ENCODE measurements at regions not wholly inside any gene's neighbourhood (a gene's known extent, or its start where the extent isn't known, plus 50 kb on each side); places are given as distances from the start of the nearest gene placed in this dataset.

GRCh38 chr12:47560415-47560814 lies 145.4 kb downstream of the RPAP3 start:
- Histone ChIP-seq H3K9me2 (no peaks in the 10 kb centered on the region), H3F3A (replicated peaks; ENCODE audit: insufficient read depth) (no peaks in the 10 kb centered on the region), H3K79me2 (ENCODE audit: insufficient read depth) (no peaks in the 10 kb centered on the region), H2AFZ (ENCODE audit: low read depth) (no peak overlapping the region), H4K20me1 (ENCODE audit: insufficient read depth) (no peaks in the 10 kb centered on the region), H3K9ac (no peak overlapping the region), H3K27ac (ENCODE audit: low read depth in 2 of 2, low read length in 1 of 2) (no peak overlapping the region), H3K27me3 (ENCODE audit: insufficient read depth) (peaks cover 5% of the 10 kb centered on the region; the same call in 1 of the 2 replicates), H3K4me1 (ENCODE audit: control insufficient read depth in 1 of 2, insufficient read depth in 2 of 2, low read depth in 1 of 2, low read length in 1 of 2) (no peaks in the 10 kb centered on the region), H3K36me3 (replicated peaks in 1 of 2; ENCODE audit: control insufficient read depth in 1 of 2, insufficient read depth in 2 of 2, low read length in 1 of 2) (no peaks in the 10 kb centered on the region), H3K9me3 (no peaks in the 10 kb centered on the region), H3K4me2 (no peak overlapping the region), H3K4me3 (ENCODE audit: low read depth in 2 of 2, low read length in 1 of 2) (no peak overlapping the region)
- ChIA-PET POLR2A (no interaction called here), CTCF (no interaction called here)
- 39% methylated on average over 2 of the region's 2 CpGs for WGBS (ENCODE audit: low lambda C conversion rate)
- DNase-seq = no peak
- TF ChIP-seq MEF2A (IDR thresholded peaks at IDR 0.05; ENCODE audit: borderline replicate concordance, low read depth) (no peak), EP300 (IDR thresholded peaks at IDR 0.05; ENCODE audit: borderline replicate concordance in 1 of 2, low read depth in 1 of 2, low read length in 1 of 2) (no peak), FOSL2 (IDR thresholded peaks at IDR 0.05; ENCODE audit: borderline replicate concordance, low read depth) (no peak), FOXJ3 (CRISPR knock-in tag; IDR thresholded peaks at IDR 0.05) (no peak), ELF1 (IDR thresholded peaks at IDR 0.05) (no peak), RAD21 (IDR thresholded peaks at IDR 0.05; ENCODE audit: low read length) (no peak), TCF12 (IDR thresholded peaks at IDR 0.05) (no peak), CHD2 (IDR thresholded peaks at IDR 0.05; ENCODE audit: low read length, partially characterized antibody) (no peak), TEAD4 (IDR thresholded peaks at IDR 0.05; ENCODE audit: borderline replicate concordance, insufficient read depth) (no peak), SIN3A (IDR thresholded peaks at IDR 0.05; ENCODE audit: borderline replicate concordance, low read depth, low read length) (no peak), JUND (IDR thresholded peaks at IDR 0.05) (no peak)
- TF ChIP-seq, protein P1, sequence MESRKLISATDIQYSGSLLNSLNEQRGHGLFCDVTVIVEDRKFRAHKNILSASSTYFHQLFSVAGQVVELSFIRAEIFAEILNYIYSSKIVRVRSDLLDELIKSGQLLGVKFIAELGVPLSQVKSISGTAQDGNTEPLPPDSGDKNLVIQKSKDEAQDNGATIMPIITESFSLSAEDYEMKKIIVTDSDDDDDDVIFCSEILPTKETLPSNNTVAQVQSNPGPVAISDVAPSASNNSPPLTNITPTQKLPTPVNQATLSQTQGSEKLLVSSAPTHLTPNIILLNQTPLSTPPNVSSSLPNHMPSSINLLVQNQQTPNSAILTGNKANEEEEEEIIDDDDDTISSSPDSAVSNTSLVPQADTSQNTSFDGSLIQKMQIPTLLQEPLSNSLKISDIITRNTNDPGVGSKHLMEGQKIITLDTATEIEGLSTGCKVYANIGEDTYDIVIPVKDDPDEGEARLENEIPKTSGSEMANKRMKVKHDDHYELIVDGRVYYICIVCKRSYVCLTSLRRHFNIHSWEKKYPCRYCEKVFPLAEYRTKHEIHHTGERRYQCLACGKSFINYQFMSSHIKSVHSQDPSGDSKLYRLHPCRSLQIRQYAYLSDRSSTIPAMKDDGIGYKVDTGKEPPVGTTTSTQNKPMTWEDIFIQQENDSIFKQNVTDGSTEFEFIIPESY (IDR thresholded peaks at IDR 0.05; ENCODE audit: borderline replicate concordance, low read depth) = no peak
- TF ChIP-seq, protein P2, sequence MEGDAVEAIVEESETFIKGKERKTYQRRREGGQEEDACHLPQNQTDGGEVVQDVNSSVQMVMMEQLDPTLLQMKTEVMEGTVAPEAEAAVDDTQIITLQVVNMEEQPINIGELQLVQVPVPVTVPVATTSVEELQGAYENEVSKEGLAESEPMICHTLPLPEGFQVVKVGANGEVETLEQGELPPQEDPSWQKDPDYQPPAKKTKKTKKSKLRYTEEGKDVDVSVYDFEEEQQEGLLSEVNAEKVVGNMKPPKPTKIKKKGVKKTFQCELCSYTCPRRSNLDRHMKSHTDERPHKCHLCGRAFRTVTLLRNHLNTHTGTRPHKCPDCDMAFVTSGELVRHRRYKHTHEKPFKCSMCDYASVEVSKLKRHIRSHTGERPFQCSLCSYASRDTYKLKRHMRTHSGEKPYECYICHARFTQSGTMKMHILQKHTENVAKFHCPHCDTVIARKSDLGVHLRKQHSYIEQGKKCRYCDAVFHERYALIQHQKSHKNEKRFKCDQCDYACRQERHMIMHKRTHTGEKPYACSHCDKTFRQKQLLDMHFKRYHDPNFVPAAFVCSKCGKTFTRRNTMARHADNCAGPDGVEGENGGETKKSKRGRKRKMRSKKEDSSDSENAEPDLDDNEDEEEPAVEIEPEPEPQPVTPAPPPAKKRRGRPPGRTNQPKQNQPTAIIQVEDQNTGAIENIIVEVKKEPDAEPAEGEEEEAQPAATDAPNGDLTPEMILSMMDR (IDR thresholded peaks at IDR 0.05) = no peak

DNA sequence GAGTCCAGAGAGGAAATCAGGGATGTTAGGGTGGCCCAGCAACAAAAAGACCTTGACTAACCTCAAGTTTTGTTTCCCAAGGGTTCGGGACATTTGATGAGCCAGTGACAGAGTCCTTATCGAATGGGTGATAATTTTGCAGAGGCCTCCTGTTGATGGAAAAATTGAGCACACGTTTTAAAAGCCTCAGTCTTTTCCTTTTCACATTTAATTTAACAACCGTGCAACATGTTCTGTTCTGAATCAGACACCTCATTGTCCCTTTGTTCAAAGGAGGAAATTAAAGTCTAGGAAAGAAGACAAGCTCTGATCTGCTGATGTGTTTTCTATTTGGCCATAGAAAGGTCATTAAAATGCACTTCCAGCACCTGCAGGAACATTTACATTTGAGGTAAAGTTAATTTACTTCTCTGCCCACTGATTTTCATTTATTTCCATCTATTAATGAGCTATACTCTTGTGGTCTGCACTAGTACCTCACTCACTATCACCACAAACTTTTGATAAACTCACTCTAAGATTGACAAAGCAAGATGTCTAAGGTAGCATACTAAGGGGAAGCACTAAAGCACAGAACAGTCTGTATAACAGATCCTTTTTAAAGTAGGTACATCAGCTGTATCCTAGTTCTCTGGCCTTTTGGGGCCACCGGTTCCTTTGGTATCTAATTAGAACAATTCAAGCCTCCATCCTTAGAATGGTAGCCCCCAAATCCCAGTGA lies 147.0 kb downstream of the RPAP3 start:
- no peak for DNase-seq
- no peaks in the 10 kb centered on the region for H3F3A ChIP-seq (replicated peaks; ENCODE audit: insufficient read depth)
- no peaks in the 10 kb centered on the region for H3K4me1 ChIP-seq (ENCODE audit: control insufficient read depth in 1 of 2, insufficient read depth in 2 of 2, low read depth in 1 of 2, low read length in 1 of 2)
- no peak overlapping the region for H3K4me3 ChIP-seq (ENCODE audit: low read depth in 2 of 2, low read length in 1 of 2)
- no peaks in the 10 kb centered on the region for H3K79me2 ChIP-seq (ENCODE audit: insufficient read depth)
- no peaks in the 10 kb centered on the region for H3K36me3 ChIP-seq (replicated peaks in 1 of 2; ENCODE audit: control insufficient read depth in 1 of 2, insufficient read depth in 2 of 2, low read length in 1 of 2)
- no peaks in the 10 kb centered on the region for H3K9me3 ChIP-seq
- H3K27me3 ChIP-seq (ENCODE audit: insufficient read depth) = peaks cover 5% of the 10 kb centered on the region; the same call in 1 of the 2 replicates
- H3K4me2 ChIP-seq = no peak overlapping the region
- H2AFZ ChIP-seq (ENCODE audit: low read depth) = no peak overlapping the region
- POLR2A ChIA-PET = no interaction called here
- H3K9me2 ChIP-seq = no peaks in the 10 kb centered on the region
- CTCF ChIA-PET = interaction anchor here (1.1 to 1.4 kb wide), 2 partner anchors 10 to 11 kb away, joined by 3 to 4 read pairs; no protein-coding TSS in a partner anchor
- no peaks in the 10 kb centered on the region for H4K20me1 ChIP-seq (ENCODE audit: insufficient read depth)
- H3K9ac ChIP-seq = no peak overlapping the region
- no peak overlapping the region for H3K27ac ChIP-seq (ENCODE audit: low read depth in 2 of 2, low read length in 1 of 2)
- 25% methylated on average over 5 of the region's 5 CpGs for WGBS (ENCODE audit: low lambda C conversion rate)
- TF ChIP-seq POLR2AphosphoS5 (IDR thresholded peaks at IDR 0.05; ENCODE audit: low read depth, low read length) = no peak
- TF ChIP-seq USF1 (IDR thresholded peaks at IDR 0.05; ENCODE audit: borderline replicate concordance, low read depth) = no peak
- no peak for TF ChIP-seq RFX5 (IDR thresholded peaks at IDR 0.05; ENCODE audit: low read length)
- TF ChIP-seq EP300 (IDR thresholded peaks at IDR 0.05; ENCODE audit: borderline replicate concordance in 1 of 2, low read depth in 1 of 2, low read length in 1 of 2) = no peak
- no peak for TF ChIP-seq GABPA (IDR thresholded peaks at IDR 0.05; ENCODE audit: low read depth)
- TF ChIP-seq MXI1 (IDR thresholded peaks at IDR 0.05; ENCODE audit: low read depth, low read length) = no peak
- TF ChIP-seq SMC3 (IDR thresholded peaks at IDR 0.05; ENCODE audit: low read depth, low read length) = no peak
- TF ChIP-seq FOSL2 (IDR thresholded peaks at IDR 0.05; ENCODE audit: borderline replicate concordance, low read depth) = no peak
- TF ChIP-seq, protein P3, sequence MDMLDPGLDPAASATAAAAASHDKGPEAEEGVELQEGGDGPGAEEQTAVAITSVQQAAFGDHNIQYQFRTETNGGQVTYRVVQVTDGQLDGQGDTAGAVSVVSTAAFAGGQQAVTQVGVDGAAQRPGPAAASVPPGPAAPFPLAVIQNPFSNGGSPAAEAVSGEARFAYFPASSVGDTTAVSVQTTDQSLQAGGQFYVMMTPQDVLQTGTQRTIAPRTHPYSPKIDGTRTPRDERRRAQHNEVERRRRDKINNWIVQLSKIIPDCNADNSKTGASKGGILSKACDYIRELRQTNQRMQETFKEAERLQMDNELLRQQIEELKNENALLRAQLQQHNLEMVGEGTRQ (IDR thresholded peaks at IDR 0.05; ENCODE audit: borderline replicate concordance, low read depth, low read length) = no peak
- TF ChIP-seq, protein P2 (IDR thresholded peaks at IDR 0.05) = no peak
- no peak for TF ChIP-seq FOXM1 (IDR thresholded peaks at IDR 0.05; ENCODE audit: low read depth)

Data from SK-N-SH (cell line).